G401 (cell line): ENCODE measurements at regions not wholly inside any gene's neighbourhood (a gene's known extent, or its start where the extent isn't known, plus 50 kb on each side); places are given as distances from the start of the nearest gene placed in this dataset.
"Not testable (repeated sequence)": the region's sequence is repeated elsewhere in the genome, so short reads cannot be mapped to it uniquely, and the experiment has no call there.

ENCODE experiments used
- DNase-seq: peaks from one replicate; pipeline ENCODE4 v3.0.0-alpha.2; 2015; ENCODE audit warnings: low spot score
- in situ Hi-C: cut with HindIII; loops from 2 replicates; pipeline ENCODE4 v1.10.0; 2016; ENCODE audit warnings: low sequenced_read_pairs, mixed read lengths

DNA sequence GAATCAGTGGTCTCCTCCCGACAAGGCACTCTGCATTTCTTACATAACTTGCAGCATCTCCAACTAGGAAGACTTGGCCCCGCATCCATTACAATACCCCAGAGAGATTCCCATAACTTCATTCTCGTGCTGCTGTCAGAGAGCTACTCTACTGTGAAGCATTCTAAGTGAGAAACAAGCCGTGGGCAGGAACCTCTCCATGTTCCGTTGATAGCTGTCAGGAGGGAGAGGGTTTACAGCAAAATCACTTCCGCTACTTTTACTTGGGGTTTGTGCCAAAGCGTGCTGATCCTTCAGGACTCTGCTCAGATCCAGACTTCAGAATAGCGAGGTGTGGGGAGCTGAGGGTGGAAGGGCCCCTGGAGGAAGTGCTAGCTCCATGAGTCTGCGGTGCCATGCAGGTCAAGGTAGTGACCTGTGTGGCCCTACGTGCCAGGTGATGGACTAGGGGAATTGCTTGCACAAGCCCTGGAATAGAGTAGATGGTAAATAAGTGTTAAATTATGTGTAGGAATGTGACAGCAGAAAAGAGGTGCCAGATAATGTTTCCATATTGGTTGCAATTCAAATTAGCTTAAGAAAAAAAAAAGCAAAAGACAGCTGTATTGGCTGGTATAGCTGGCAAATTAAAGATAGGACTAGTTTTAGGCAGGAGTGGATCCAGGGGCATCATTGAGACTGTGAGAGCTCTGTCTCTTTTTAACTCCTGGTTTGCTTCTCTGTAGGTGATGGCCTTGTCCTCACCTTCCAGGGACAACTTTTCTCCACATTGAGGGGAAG lies 358.5 kb upstream of the ERCC4 start:
- in situ Hi-C loops: no loop called here
- no peak for DNase-seq

DNA sequence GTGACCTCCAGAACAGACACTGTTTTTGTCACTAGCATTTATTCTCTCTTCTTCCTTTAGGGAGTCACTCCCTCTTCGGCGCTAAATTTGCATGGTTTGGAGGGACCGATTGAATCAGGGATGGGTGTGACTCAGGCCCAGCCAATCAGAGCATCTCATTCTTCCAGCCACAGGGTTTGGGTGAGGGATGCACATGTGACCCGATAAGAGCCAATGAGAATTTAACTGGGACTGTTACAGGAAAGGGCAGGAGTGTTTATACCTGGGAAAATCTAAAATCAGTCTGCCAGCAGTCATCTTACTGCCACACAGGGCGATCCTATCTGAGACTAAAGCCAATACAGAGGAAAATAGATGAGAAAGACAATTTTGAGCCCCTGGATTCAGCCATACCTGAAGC lies 351.2 kb upstream of the ERCC4 start:
- DNase-seq: no peak
- in situ Hi-C loops: no loop called here

DNA sequence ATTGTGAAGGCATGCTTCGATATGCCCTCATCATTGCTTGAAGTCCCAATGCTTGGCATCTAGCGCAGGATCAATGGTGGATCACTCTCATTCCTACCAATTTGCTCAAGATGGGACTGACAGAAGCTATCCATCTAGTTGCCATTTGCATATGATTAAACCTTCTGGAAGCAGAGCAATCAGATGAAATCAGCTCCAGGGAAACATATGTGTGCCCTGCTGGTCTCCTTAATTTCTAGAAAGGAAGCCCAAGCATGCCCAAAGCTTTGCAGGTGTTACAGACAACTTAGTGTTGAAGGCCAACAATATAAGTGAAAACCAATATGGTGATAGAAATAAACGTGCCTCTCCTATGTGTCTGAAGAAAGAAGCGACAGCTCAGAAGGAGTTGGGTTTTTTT lies 350.0 kb upstream of the ERCC4 start:
- no peak for DNase-seq
- in situ Hi-C loops: no loop called here

DNA sequence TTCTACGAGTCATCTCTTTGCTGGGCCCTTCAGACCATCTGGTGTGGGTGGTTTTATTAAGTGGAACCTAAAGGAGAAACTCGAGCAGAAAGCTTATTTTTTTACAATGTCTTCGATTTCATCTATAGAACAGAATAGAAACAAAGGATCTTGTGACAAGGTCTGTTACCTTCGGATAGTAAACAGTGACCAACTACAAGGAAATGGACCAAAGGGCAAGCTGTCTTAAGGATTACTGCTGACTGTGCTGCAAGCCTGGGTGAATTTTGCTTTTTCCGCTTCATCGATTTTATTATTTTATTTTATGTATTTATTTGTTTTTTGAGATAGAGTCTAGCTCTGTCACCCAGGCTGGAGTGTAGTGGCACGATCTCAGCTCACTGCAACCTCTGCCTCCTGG lies 348.9 kb upstream of the ERCC4 start:
- in situ Hi-C loops: no loop called here
- DNase-seq: no peak

DNA sequence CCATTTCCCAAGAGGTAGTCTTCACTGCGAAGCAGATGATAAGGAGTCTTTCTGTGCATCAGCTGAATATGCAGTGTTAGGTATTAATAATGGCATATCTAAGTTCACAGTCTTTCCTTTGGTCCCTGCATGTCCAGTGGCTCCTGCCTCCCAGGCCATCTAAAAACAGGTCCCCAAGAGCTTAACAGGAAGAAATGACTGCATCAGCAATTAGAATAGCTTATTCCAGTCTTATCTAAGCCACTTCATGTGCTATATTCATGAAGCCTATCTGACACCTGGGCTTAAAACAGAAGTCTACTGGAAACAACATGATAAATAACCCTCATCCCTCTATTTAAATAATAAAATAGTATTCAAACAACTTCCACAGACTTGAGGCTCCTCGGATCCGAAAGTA lies 346.1 kb upstream of the ERCC4 start:
- no peak for DNase-seq
- in situ Hi-C loops: no loop called here

DNA sequence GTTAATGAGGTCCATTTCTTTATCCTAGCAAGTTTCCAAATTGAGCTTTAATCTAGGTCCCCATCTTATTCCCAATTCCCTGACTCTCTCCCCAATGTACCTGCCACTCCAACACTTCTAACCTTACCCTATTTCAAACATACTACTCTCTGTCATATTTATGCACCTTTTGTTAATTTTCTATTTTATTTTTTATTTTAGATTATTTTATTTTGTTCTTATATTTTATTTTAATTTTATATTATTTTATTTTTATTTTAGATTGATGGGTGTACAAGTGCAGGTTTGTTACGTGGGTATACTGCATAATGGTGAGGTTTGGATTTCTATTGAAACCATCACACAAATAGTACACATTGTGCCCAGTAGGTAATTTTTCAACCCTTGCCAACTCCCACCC lies 333.9 kb upstream of the ERCC4 start:
- DNase-seq: no peak
- in situ Hi-C loops: no loop called here

DNA sequence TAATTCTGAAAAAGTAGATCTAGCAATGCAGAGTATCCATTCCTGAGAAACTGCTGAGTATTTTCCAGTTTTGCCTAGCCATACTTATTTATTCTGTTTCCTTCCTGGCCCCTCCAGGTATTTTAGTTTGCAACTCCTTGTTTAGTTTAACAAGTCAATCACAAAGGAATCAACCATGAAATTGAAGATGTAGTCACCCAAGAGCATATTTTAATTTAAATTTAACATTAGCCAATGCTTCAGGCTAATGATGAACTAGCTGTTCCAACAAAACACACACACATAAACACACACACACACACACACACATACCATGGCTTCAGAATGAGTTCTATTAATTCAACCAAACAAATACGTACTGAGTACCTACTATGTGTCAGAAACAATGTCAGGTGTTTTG lies 332.8 kb upstream of the ERCC4 start:
- in situ Hi-C loops: no loop called here
- no peak for DNase-seq

DNA sequence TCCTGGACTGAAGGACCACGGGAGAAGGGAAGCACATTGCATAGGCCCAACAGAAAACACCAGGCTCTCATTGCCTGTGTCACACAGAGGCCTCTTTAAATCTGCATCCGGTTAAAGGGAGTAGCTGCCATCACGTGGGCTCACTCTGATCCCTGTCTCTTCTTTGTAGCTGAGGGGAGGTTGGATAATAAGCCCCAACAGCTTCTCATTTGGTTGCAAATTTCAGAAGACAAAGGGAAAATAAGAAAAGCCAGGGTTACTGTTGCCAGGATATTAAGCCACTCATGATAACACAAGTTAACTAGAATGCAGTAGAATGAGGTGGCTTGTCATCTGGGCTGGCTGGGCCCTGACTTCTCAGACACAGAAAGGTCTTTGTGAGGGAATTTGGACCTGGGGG lies 325.1 kb upstream of the ERCC4 start:
- DNase-seq: no peak
- in situ Hi-C loops: no loop called here

DNA sequence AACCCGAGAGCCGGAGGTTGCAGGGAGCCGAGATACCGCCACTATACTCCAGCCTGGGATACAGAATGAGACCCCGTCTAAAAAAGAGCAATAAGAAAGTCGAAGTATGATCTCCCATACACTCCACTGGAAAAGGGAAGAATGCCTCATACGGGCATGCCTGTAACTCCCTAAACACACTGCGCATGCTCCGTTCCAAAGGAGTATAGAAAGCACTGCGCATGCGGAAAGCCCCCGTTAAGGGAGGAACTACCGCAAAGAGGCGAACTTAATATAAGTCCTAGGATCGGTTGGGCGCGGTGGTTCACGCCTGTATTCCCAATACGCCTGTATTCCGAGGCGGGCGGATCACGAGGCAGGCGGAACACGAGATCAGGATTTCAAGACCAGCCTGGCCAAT lies 313.1 kb upstream of the ERCC4 start:
- DNase-seq: no peak
- in situ Hi-C loops: no loop called here

DNA sequence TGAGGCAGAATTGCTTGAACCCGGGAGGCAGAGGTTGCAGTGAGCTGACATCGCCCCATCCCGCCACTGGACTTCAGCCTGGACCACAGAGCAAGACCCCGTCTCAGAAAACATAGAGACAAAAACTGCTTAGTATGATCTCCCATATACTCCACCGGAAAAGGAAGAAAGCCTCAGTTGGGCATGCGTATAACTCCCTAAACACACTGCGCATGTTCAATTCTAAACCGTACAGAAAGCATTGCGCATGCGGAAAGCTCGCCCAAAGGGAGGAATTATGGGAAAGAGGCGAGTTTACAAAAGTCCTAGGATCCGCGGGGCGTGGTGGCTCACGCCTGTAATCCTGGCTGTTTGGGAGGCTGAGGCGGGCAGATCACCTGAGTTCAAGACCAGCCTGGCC lies 312.7 kb upstream of the ERCC4 start:
- in situ Hi-C loops: no loop called here
- DNase-seq: no peak

DNA sequence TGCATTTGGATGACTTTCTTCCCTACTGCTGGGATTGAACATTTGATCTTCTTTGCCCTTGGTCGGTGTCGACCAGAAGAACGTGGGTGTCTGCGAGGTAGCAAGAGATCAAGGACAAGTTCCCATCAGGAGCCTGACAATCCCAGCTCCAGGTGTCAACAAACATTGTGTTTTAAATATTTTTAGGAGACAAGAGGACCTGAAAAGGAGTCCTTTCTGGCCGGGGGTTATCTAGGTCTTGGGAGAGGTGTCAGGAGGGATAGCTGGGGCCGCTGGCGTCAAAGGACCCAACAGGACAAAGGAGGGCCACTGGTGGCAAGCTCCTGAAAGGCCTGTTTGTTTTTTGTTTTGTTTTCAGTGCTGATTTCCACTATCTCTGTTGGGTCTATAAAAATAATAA lies 308.4 kb upstream of the ERCC4 start:
- DNase-seq: no peak
- in situ Hi-C loops: no loop called here

DNA sequence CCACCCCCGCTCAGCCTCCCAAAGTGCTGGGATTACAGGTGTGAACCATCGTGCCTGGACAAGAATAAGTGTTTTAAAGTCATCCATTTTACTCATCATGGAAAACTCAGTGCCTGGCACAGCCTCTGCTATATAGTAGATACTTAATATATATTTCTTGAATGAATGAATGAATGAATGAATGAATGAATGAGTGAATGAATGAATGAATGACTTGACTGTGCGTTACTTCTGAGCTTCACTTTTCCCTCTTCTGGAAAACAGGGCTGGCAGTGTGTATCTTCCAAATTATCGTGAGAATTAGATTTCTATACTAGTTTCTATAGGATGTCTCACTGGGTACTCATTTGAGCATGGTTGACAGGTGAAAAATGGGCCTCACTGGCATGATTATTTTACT lies 307.3 kb upstream of the ERCC4 start:
- DNase-seq: no peak
- in situ Hi-C loops: no loop called here

DNA sequence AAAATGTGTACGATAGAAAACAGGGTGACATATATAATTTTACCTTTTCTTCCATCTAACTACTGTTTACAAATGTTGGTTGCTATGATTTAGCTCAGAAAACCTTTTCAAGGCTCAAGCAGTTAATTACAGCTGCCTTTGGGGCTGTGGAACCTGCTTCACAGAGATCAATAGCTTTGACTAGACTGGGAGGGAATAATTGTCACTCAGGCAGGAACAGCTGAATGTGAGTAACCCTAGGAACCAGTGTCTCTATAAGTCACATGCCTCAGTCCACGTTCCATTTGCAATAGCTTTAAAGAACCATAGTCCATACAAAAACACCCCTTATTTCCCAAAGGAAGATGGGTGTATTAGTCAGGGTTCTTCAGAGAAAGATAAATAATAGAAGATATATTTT lies 306.8 kb upstream of the ERCC4 start:
- in situ Hi-C loops: no loop called here
- DNase-seq: no peak

DNA sequence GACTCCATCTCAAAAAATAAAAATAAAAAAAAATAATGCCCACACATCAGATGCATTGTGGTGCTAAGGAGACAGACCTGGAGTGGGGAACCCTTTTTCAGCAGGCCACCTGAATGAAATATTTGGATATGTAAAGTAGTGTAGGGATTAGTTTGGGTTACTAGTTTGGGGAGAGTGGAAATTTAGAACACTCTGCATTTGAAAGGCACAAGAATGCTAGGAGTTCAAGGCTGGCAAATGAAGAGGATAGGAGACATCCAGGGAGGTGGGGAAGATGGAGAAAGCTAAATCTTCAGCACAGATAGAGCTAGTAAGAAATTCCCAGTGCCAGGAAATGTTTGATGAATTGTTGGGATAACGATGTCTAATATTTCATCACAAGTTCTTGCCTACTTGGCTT lies 298.3 kb upstream of the ERCC4 start:
- in situ Hi-C loops: no loop called here
- DNase-seq: no peak

DNA sequence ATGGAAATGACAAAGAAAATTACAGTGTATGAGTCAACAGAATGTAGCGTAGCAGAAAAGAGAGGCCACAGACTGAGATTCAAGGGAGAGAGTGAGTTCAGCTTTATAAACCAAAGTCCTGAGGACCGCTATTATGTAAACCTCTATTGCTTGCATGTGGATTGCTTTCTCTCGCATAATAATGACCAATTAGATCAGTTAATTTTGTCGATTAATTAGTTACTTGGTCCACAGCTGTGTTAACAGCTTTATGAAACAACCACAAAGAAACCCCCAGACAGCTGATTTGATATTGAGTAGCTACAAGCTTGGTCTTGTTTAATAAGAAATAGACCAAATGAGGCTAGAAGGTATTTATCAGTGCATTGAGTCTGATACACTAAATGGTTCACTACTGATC lies 291.8 kb upstream of the ERCC4 start:
- DNase-seq: no peak
- in situ Hi-C loops: no loop called here

DNA sequence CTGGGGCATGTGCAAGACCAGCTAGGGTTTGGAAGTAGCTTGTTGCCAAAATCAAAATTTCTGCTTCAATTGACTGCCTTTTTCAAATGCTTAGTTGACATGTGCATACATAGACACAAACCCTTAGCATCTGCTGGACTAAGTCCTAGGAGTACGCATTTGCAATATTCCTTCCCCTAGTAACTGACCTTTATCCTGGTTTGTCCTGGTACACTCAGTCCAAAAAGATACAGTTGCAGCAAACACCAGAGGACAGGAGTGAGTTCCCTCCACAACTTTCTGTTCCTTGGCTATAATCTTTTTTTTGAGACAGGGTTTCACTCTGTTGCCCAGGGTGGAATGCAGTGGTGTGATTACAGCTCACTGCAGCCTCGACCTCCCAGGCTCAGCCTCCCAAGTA lies 290.2 kb upstream of the ERCC4 start:
- no peak for DNase-seq
- in situ Hi-C loops: no loop called here

DNA sequence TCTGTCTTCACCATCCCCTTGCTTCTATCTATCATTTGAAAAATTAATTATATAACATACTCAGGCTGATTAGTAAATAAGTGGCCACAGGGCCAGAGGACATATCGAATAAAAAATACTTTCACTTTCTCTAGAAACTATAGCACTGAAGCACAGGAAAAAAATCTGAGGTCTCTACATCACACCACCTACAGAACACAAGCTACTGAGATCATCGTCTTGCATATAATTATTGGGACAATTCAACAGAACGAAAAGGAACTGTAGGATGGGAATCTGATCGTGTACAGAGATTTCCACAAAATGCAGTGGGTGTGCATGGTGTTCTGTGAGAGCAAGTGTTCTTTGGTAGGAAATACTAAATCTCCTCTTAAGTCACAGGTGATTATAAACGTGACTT lies 289.6 kb upstream of the ERCC4 start:
- in situ Hi-C loops: no loop called here
- DNase-seq: no peak

DNA sequence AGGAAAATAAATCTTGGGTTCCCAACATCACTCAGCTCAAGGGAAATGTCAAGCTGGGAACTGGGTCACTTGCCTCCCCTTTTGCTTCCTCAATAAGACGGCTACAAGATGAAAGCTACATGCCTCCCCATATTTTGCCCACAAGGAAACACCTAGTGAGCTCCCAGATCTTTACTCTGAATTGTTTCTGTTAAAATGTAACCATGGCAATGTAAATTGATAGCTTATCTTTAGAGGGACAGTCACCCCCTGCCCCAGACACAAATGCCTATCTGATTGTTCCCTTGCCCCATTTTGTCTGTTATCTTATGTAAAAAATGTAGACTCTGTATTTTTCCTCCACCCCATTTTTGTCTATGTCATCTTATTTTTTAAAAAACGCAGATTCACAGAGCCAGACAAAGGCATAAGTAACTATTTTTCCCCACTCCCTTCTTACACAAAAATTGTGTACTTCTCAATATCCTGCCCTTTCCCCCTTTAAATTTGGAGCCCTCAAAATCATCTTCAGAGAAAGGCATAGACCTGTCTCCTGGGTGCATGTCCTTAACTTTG lies 288.7 kb upstream of the ERCC4 start:
- in situ Hi-C loops: no loop called here
- DNase-seq: no peak

DNA sequence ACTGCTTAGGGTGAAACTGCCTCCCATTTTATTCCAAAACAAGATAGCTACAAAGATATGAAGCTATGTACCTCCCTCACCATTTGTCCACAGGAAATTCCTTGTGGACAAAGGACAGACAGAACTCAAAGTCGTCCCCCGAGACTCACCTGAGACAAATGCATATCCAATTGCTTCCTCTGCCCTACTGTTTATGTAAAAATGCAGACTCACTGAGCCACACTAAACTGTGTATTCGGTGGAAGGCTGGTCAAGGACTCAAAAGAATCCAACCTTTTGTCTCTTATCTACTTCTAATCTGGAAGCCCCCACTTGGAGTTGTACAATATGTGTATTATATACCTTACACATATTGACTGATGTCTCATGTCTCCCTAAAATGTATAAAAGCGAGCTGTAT lies 288.0 kb upstream of the ERCC4 start:
- in situ Hi-C loops: no loop called here
- DNase-seq: no peak

DNA sequence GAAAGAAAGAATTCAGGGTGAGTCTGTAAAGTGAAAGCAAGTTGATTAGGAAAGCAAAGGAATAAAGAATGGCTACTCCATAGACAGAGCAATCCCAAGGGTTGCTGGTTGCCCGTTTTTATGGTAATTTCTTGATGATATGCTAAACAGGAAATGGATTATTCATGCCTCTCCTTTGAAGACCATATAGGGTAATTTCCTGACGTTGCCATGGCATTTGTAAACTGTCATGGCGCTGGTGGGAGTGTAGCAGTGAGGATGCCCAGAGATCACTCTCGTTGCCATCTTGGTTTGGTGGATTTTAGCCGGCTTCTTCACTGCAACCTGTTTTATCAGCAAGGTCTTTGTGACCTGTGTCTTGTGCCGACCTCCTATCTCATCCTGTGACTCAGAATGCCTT lies 287.4 kb upstream of the ERCC4 start:
- in situ Hi-C loops, DNase-seq: not testable (repeated sequence)

DNA sequence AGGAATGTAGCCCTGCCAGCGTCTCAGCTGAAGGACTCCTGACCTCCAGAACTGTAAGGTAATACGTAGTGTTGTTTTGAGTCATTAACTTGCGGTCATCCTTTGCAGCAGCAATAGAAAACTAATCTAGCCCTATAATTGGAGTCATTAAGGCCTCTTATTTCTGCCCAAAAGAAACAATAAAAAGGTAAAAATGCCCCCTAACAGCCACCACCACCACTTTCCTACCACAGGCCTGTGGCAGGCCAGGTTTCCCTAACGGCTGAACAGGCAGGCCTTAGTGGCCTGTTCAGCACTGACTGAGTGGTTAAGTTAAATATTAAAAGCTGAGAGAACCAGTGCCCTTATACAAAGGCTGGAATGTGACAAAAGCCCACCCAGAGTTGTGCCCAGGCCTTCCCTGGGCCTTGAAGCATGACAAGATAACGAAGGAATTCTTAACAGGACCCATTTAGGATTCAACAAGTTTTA lies 286.5 kb upstream of the ERCC4 start:
- in situ Hi-C loops: no loop called here
- DNase-seq: no peak
